ENCODE measurements at regions not wholly inside any gene's neighbourhood (a gene's known extent, or its start where the extent isn't known, plus 50 kb on each side); places are given as distances from the start of the nearest gene placed in this dataset.
"Not testable (repeated sequence)": the region's sequence is repeated elsewhere in the genome, so short reads cannot be mapped to it uniquely, and the experiment has no call there.

DNA sequence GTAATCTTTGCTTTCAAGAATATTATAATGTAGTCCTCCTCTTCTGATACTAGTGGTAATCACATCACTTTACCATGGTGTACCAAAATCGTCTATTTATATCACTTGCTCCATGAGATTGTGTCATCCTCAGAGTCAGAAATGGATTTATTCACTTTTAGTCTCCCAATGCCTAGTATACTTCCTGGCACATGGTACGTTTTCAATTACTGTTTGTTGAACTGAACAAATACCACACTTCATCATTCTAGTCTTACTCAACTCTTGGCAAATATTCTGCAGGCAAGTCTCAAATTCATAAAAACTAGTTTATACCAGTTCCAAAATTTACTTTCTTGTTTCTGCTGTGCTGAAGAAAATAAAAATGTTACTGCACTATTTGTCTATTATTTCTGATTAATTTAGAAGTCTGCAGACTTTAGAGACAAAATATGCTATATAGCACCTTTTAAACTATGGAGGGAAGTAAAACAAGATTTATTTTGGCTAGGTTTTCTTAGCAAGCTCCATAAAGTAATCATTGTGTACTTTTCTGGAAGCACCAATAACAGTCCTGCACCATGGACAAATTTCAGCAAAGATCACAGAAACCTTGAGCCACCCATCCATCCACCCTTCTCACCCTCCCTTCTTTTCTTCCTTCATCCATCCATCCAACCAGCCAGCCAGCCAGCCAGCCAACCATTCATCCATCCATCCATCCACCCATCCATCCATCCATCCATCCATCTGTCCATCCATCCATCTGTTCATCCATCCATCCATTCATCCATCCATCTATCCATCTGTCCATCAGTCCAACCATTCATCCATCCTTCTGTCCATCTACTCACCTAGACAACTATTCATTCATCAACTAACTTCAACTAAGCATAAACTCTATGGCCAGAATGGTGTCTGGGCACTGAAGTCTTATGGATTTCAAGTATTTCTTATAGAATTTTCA, 102.1 kb upstream of the STMND1 start:
- FAIRE-seq (no peak), DNase-seq (ENCODE audit: insufficient read length, low spot score) (no peak)
- TF ChIP-seq, protein P1, sequence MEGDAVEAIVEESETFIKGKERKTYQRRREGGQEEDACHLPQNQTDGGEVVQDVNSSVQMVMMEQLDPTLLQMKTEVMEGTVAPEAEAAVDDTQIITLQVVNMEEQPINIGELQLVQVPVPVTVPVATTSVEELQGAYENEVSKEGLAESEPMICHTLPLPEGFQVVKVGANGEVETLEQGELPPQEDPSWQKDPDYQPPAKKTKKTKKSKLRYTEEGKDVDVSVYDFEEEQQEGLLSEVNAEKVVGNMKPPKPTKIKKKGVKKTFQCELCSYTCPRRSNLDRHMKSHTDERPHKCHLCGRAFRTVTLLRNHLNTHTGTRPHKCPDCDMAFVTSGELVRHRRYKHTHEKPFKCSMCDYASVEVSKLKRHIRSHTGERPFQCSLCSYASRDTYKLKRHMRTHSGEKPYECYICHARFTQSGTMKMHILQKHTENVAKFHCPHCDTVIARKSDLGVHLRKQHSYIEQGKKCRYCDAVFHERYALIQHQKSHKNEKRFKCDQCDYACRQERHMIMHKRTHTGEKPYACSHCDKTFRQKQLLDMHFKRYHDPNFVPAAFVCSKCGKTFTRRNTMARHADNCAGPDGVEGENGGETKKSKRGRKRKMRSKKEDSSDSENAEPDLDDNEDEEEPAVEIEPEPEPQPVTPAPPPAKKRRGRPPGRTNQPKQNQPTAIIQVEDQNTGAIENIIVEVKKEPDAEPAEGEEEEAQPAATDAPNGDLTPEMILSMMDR (IDR thresholded peaks at IDR 0.05; ENCODE audit: insufficient read depth, missing control alignments), result no peak

DNA sequence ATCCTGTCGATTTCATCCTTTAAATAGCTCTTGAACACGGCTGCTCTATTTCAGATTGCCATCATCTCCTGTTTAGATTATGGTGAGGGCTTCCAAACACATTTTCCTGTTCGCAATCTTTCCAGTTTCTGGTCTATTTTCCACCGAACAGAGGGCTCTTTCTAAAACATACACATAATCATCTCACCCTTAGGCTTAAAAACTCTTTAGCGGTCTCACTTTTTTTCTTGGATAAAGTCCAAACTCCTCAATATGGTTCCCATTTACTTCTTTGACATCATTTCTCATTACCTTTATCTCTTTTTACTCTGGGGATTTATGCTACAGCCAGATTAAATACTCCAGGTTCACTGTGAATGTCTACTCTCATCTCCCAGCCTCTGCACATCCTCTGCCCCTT, 103.4 kb upstream of the STMND1 start:
- TF ChIP-seq, protein P1 (IDR thresholded peaks at IDR 0.05; ENCODE audit: insufficient read depth, missing control alignments), result no peak
- no peak for FAIRE-seq

DNA sequence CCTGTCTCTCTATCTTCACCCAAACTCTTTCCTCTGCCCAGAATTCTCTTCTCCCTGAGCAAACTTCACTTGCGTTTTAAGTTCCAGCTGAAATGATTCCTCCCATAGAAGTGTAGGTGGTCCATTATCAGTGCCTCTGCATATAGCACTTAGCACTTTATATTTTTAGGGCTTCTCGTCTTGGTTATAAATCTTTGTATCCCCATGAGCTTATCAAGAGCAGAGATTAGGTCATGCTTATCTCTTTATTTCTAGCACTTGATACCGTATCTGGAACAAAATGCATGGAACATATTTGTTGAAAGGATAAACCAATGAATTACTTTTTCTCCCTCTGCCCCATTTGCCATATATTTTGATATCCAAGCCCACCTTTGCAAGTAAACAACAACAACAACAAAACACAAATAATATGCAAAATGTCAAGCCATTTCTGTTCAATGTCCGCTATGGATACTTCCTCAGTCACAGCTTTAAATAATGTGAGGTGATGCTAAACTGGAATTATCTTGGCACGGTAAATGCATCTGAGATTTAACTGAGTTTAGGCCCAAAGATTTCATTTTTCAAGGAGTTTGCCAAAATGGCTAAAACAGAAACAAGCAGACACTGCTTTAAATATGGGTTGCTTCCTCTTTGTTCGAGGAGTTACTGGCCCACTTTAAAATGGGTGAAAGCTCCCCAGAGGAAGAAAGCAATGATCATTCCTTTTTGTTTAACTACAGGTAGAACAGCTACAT, 106.2 kb upstream of the STMND1 start:
- DNase-seq (ENCODE audit: insufficient read length, low spot score) (no peak), FAIRE-seq (no peak)
- TF ChIP-seq, protein P1 (IDR thresholded peaks at IDR 0.05; ENCODE audit: insufficient read depth, missing control alignments), result no peak

More for the DNA sequence above, 103.4 kb upstream of the STMND1 start:
- no peak for DNase-seq (ENCODE audit: insufficient read length, low spot score)

DNA sequence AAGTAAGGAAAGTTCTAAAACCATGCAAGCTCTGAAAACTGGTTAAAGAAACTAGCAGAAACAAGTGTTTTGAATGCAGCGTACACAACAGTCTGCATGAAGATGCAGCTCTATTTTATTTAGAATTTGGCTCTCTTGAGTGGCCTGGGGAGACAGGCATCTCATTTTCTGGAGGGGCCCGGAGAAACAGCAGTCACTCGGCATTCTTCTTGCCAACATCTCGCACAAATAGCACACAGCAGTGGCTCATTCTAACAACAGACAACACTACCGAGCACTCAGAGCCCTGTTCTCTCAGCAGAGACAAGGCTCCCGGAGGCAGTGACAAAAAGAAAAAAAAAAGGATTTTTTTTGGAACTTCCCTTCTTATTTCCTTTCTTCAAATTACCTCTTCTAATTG, 108.5 kb upstream of the STMND1 start:
- TF ChIP-seq, protein P1 (IDR thresholded peaks at IDR 0.05; ENCODE audit: insufficient read depth, missing control alignments), result no peak
- no peak for DNase-seq (ENCODE audit: insufficient read length, low spot score)
- no peak for FAIRE-seq

DNA sequence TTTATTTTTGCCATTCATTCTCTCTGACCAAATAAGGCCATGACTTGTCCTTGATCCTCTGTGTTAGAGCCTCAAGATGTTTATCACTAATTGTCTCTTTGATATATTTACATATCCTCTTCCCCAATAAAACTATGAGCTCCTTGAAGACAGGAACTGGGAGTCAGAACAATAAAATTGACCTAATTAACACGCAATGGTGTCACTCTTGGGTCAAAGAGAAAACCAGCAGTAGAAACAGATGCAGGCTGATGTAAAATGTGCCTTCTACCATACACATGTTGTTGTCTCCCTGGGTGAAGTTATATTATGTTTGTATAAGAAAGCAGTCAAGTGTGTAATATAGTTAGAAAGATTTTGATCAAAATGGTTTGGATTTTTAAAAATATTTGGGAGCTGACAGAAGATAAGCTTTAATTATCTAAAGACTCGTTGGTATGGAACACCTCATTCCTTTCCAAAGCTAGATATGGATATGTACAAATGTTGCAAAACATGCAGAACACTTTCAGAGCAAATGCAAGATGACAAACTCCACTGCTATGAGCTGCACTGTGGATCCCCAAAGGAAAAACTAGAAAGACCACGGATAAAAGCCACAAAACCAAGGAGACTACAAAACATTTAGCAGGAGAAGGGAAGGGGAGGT, 109.7 kb upstream of the STMND1 start:
- DNase-seq (ENCODE audit: insufficient read length, low spot score) (no peak), FAIRE-seq (no peak)
- TF ChIP-seq, protein P1 (IDR thresholded peaks at IDR 0.05; ENCODE audit: insufficient read depth, missing control alignments), result no peak

DNA sequence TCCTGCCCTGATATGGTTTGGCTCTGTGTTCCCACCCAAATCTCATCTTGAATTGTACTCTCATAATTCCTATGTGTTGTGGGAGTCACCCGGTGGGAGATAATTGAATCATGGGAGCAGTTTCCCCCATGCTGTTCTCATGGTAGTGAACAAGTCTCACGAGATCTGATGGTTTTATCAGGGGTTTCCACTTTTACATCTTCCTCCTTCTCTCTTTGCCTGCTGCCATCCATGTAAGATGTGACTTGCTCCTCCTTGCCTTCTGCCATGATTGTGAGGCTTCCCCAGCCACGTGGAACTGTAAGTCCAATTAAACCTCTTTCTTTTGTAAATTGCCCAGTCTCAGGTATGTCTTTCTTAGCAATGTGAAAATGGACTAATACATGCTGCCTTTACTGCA, 111.9 kb upstream of the STMND1 start:
- not testable (repeated sequence) for FAIRE-seq

DNA sequence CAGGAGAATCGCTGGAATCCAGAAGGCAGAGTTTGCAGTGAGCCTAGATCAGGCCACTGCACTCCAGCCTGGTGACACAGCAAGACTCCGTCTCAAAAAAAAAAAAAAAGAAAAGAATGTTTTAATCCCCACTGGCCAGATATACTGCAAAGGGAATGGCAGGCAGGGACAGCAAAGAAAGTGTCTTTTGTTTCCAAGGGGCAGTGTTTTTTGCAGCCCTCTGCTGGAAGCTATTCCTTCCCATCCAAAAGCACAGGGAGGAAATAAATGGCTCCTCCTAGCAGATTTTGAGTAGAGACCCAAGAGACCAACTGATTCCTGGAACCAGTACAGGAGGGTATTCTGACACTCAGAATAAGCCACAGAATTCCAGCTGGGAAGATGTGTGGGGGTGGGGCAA, 112.5 kb upstream of the STMND1 start:
- DNase-seq (ENCODE audit: insufficient read length, low spot score) (no peak), FAIRE-seq (no peak)
- TF ChIP-seq, protein P1 (IDR thresholded peaks at IDR 0.05; ENCODE audit: insufficient read depth, missing control alignments), result no peak

More for the DNA sequence above, 111.9 kb upstream of the STMND1 start:
- DNase-seq (ENCODE audit: insufficient read length, low spot score), result not testable (repeated sequence)

Measured in D721Med (cell line).